PC-9 (cell line): ENCODE measurements at regions not wholly inside any gene's neighbourhood (a gene's known extent, or its start where the extent isn't known, plus 50 kb on each side); places are given as distances from the start of the nearest gene placed in this dataset.

Source experiments
- BruUV-seq: library from RNA; stranded (reverse); fragments of 400-500 nt; replicated peaks from 2 replicates; lab custom pipeline; 2021; lab: Mats Ljungman, UMichigan
- CTCF ChIA-PET: fragments of 300-600 bp; sonication (Branson Sonifier 250); formaldehyde crosslinking; loops from one replicate; lab custom pipeline; 2022; ENCODE audit warnings: antibody characterized with exemption; lab: Charles Lee
- POLR2A ChIA-PET: fragments of 300-600 bp; sonication (Branson Sonifier 250); formaldehyde crosslinking; loops from one replicate; lab custom pipeline; 2022; ENCODE audit warnings: antibody characterized with exemption; ENCODE audit not compliant: unreplicated experiment; lab: Charles Lee
- DNase-seq, 2 experiments: peaks; one replicate each; pipeline versions ENCODE4 v3.0.0 to v3.0.0-alpha.2; 2015 to 2022; ENCODE audit warnings: mixed read lengths in 1 of 2
- H2AFZ ChIP-seq: fragments of 200-600 bp; sonication (generic); 2 replicates; pipeline ENCODE4 v1.8.1; 2017; ENCODE audit warnings: antibody characterized with exemption
- H3F3A ChIP-seq: fragments of 200-600 bp; sonication (generic); 2 replicates; pipeline ENCODE4 v1.8.1; 2017; ENCODE audit warnings: antibody characterized with exemption, mild to moderate bottlenecking, low read depth; ENCODE audit not compliant: insufficient read depth
- H3K27ac ChIP-seq: fragments of 200-600 bp; sonication (generic); 2 replicates; pipeline ENCODE4 v1.6.1; 2016; ENCODE audit warnings: mixed run types
- H3K27me3 ChIP-seq: fragments of 200-600 bp; sonication (generic); 2 replicates; pipeline ENCODE4 v1.6.1; 2016; ENCODE audit warnings: low read depth, mixed run types; ENCODE audit not compliant: insufficient read depth
- H3K36me3 ChIP-seq: fragments of 200-600 bp; sonication (generic); 2 replicates; pipeline ENCODE4 v1.6.1; 2016; ENCODE audit warnings: low read depth, mixed run types
- H3K4me1 ChIP-seq: fragments of 200-600 bp; sonication (generic); replicated peaks from 2 replicates; pipeline ENCODE4 v1.6.1; 2016; ENCODE audit warnings: mixed run types; ENCODE audit not compliant: insufficient read depth
- H3K4me2 ChIP-seq: fragments of 200-600 bp; sonication (generic); 2 replicates; pipeline ENCODE4 v1.6.1; 2017; ENCODE audit warnings: mixed run types
- H3K4me3 ChIP-seq: fragments of 200-600 bp; sonication (generic); 2 replicates; pipeline ENCODE4 v1.6.1; 2016; ENCODE audit warnings: mixed run types
- H3K79me2 ChIP-seq: fragments of 200-600 bp; sonication (generic); 2 replicates; pipeline ENCODE4 v1.6.1; 2017; ENCODE audit warnings: low read depth, mixed run types
- H3K9me2 ChIP-seq: fragments of 200-600 bp; sonication (generic); 2 replicates; pipeline ENCODE4 v1.8.1; 2017; ENCODE audit warnings: mild to moderate bottlenecking; ENCODE audit not compliant: insufficient read depth
- H3K9me3 ChIP-seq: fragments of 200-600 bp; sonication (generic); 2 replicates; pipeline ENCODE4 v1.8.1; 2016; ENCODE audit warnings: low read depth; ENCODE audit not compliant: insufficient read depth
- H4K20me1 ChIP-seq: fragments of 200-600 bp; sonication (generic); 2 replicates; pipeline ENCODE4 v1.8.1; 2017; ENCODE audit not compliant: insufficient read depth
- EZH2 ChIP-seq: fragments of 200-600 bp; sonication (generic); IDR thresholded peaks from 2 replicates; pipeline ENCODE4 v1.8.0; 2017; ENCODE audit warnings: antibody characterized with exemption, low read depth
- intact Hi-C: fragments of 100-400 bp; cut with micrococcal nuclease; formaldehyde crosslinking; loops from one replicate; pipeline ENCODE4 v1.10.0; 2022; ENCODE audit not compliant: unreplicated experiment
- TF ChIP-seq, protein P1 (sequence below): fragments of 200-600 bp; sonication (generic); conservative IDR thresholded peaks from 2 replicates; pipeline ENCODE4 v1.6.1; 2017; ENCODE audit warnings: mixed run types, antibody characterized with exemption, mild to moderate bottlenecking, moderate library complexity

GRCh38 chr3:193873426-193874201, 262.3 kb upstream of the HES1 start:
- Histone ChIP-seq H4K20me1 (no peaks in the 10 kb centered on the region), H3K4me1 (peaks cover 87% of the 10 kb centered on the region), H3K9me2 (no peaks in the 10 kb centered on the region), H3K4me3 (no peak overlapping the region), H3K27me3 (no peaks in the 10 kb centered on the region), H3K36me3 (no peaks in the 10 kb centered on the region), H3K27ac (peak overlapping the region; percentile 94), H3K79me2 (no peaks in the 10 kb centered on the region), H3K9me3 (no peaks in the 10 kb centered on the region; the same call in 1 of the 2 replicates), H3K4me2 (peak overlapping the region; percentile 42), H3F3A (peaks cover 49% of the 10 kb centered on the region), H2AFZ (no peak overlapping the region)
- intact Hi-C loops: loop anchor here (2.0 to 5.0 kb wide), 2 partner anchors 199 to 339 kb away; no protein-coding TSS in a partner anchor
- POLR2A ChIA-PET: interaction anchor here (0.7 to 1.4 kb wide), 3 partner anchors 69 to 449 kb away, joined by 4 to 15 read pairs (median 9); no protein-coding TSS in a partner anchor
- CTCF ChIA-PET: interaction anchor here (0.7 kb wide), 1 partner anchor 89 kb away, joined by 3 read pairs; no protein-coding TSS in a partner anchor
- no TSS peak for BruUV-seq
- TF ChIP-seq EZH2: no peak
- TF ChIP-seq, protein P1, sequence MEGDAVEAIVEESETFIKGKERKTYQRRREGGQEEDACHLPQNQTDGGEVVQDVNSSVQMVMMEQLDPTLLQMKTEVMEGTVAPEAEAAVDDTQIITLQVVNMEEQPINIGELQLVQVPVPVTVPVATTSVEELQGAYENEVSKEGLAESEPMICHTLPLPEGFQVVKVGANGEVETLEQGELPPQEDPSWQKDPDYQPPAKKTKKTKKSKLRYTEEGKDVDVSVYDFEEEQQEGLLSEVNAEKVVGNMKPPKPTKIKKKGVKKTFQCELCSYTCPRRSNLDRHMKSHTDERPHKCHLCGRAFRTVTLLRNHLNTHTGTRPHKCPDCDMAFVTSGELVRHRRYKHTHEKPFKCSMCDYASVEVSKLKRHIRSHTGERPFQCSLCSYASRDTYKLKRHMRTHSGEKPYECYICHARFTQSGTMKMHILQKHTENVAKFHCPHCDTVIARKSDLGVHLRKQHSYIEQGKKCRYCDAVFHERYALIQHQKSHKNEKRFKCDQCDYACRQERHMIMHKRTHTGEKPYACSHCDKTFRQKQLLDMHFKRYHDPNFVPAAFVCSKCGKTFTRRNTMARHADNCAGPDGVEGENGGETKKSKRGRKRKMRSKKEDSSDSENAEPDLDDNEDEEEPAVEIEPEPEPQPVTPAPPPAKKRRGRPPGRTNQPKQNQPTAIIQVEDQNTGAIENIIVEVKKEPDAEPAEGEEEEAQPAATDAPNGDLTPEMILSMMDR: no peak
- peak in 1 of 2 experiments; percentile 33 for DNase-seq

DNA sequence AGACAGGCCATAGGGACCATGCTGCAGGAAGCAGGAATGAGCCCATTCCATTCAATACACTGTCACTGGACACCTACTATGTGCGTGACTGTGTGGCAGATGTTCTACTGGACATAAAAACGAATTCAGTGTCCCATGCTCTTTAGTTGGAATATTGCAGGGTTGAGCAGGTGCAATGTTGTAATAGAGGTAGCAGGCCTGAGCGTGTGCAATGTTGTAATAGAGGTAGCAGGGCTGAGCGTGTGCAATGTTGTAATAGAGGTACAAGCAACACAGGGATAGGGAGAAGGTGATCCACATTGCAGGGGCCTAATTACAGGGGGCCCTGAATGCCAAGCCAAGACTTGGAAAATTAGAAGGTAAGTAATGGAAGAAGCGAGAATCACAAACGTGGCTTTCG, 261.4 kb upstream of the HES1 start:
- H3K27me3 ChIP-seq: no peaks in the 10 kb centered on the region
- POLR2A ChIA-PET: no interaction called here

GRCh38 chr3:193874997-193875593, 260.9 kb upstream of the HES1 start:
- H3K27me3 ChIP-seq: no peaks in the 10 kb centered on the region
- no peaks in the 10 kb centered on the region for H3K9me2 ChIP-seq
- POLR2A ChIA-PET: interaction anchor here (0.6 to 0.7 kb wide), 2 partner anchors 150 to 261 kb away, joined by 4 read pairs; partner anchors contain the start of gene HES1
- peak in 1 of 2 experiments; percentile 32 for DNase-seq
- no peaks in the 10 kb centered on the region for H3K36me3 ChIP-seq
- no peaks in the 10 kb centered on the region for H3K79me2 ChIP-seq
- H3K4me2 ChIP-seq: no peak overlapping the region
- no peak overlapping the region for H3K4me3 ChIP-seq
- no peak overlapping the region for H3K27ac ChIP-seq
- intact Hi-C loops: loop anchor here (5.0 kb wide), 1 partner anchor 197 kb away; no protein-coding TSS in a partner anchor
- peaks cover 89% of the 10 kb centered on the region for H3K4me1 ChIP-seq
- no TSS peak for BruUV-seq
- H2AFZ ChIP-seq: no peak overlapping the region
- H4K20me1 ChIP-seq: no peaks in the 10 kb centered on the region
- H3F3A ChIP-seq: peaks cover 62% of the 10 kb centered on the region
- no peaks in the 10 kb centered on the region; the same call in 1 of the 2 replicates for H3K9me3 ChIP-seq
- TF ChIP-seq EZH2: no peak
- TF ChIP-seq, protein P1: no peak
- CTCF ChIA-PET: no interaction called here

More for the DNA sequence above, 261.4 kb upstream of the HES1 start:
- Histone ChIP-seq H3K4me3 (no peak overlapping the region), H3K79me2 (no peaks in the 10 kb centered on the region), H3K9me2 (no peaks in the 10 kb centered on the region), H3F3A (peaks cover 58% of the 10 kb centered on the region), H4K20me1 (no peaks in the 10 kb centered on the region), H3K4me1 (peaks cover 87% of the 10 kb centered on the region), H3K9me3 (no peaks in the 10 kb centered on the region; the same call in 1 of the 2 replicates), H3K4me2 (no peak overlapping the region), H3K27ac (peak overlapping the region; percentile 94; the same call in 1 of the 2 replicates), H2AFZ (no peak overlapping the region), H3K36me3 (no peaks in the 10 kb centered on the region)
- TF ChIP-seq EZH2: no peak
- TF ChIP-seq, protein P1: no peak
- no peak for DNase-seq
- CTCF ChIA-PET: no interaction called here
- BruUV-seq: no TSS peak
- intact Hi-C loops: loop anchor here (5.0 kb wide), 1 partner anchor 198 kb away; no protein-coding TSS in a partner anchor
